Peyer's patch (tissue), 4 donors: ENCODE measurements at regions not wholly inside any gene's neighbourhood (a gene's known extent, or its start where the extent isn't known, plus 50 kb on each side); places are given as distances from the start of the nearest gene placed in this dataset.

Experiments
- DNase-seq, 3 donors: peaks; one replicate each; pipeline ENCODE4 v3.0.0-alpha.2; 2017 to 2019
- H3K27ac ChIP-seq, 4 donors: fragments of 200-600 bp; sonication (generic); one replicate each; pipeline ENCODE4 v1.5.1; 2016 to 2019
- H3K27me3 ChIP-seq, 2 donors: fragments of 200-600 bp; sonication (generic); one replicate each; pipeline ENCODE4 v1.5.1; 2019
- H3K36me3 ChIP-seq, 3 donors: fragments of 200-600 bp; sonication (generic); one replicate each; pipeline ENCODE4 v1.5.1; 2016 to 2019
- H3K4me1 ChIP-seq, 4 donors: fragments of 200-600 bp; sonication (generic); one replicate each; pipeline ENCODE4 v1.5.1; 2016 to 2019
- H3K4me3 ChIP-seq, 4 donors: fragments of 200-600 bp; sonication (generic); 1 replicate in 3 of 4; 2 replicates in 1 of 4; pipeline ENCODE4 v1.5.1; 2016 to 2019; ENCODE audit warnings: mild to moderate bottlenecking in 1 of 4
- H3K9me3 ChIP-seq, 4 donors: fragments of 200-600 bp; sonication (generic); one replicate each; pipeline ENCODE4 v1.5.1; 2016 to 2019; ENCODE audit warnings: mild to moderate bottlenecking in 1 of 4
- CTCF ChIP-seq, 6 experiments: fragments of 450-650 bp in 4 of 6; fragments of 200-600 bp in 2 of 6; sonication (generic) in 1 of 6; IDR thresholded peaks; one replicate each; pipeline ENCODE4 v1.5.1; 2017 to 2019; ENCODE audit warnings: antibody characterized with exemption in 6 of 6, mild to moderate bottlenecking in 3 of 6, moderate library complexity in 1 of 6
- POLR2A ChIP-seq, 2 donors: fragments of 450-650 bp; IDR thresholded peaks; one replicate each; pipeline ENCODE4 v1.5.1; 2017; ENCODE audit warnings: antibody characterized with exemption in 2 of 2, mild to moderate bottlenecking in 2 of 2, moderate library complexity in 2 of 2
- small RNA-seq, 2 donors: library from RNA; depleted of rRNA; stranded (forward); fragments of <200 nt; gene quantifications; one replicate each; pipeline ENCODE3, GENCODE V24; 2016

- TF ChIP-seq POLR2A (IDR thresholded peaks at IDR 0.05): no peak
- no peak for TF ChIP-seq CTCF (IDR thresholded peaks at IDR 0.05)
- Histone ChIP-seq H3K4me1 (no peaks in the 10 kb centered on the region), H3K36me3 (no peaks in the 10 kb centered on the region), H3K27ac (no peak overlapping the region), H3K4me3 (no peak overlapping the region), H3K27me3 (no peaks in the 10 kb centered on the region), H3K9me3 (no peaks in the 10 kb centered on the region)
- no peak for DNase-seq
Measured at GRCh38 chr11:28393348-28393747, 285.2 kb downstream of the METTL15 start.

- no peaks in the 10 kb centered on the region for H3K36me3 ChIP-seq
- TF ChIP-seq POLR2A (IDR thresholded peaks at IDR 0.05): no peak
- no peak for TF ChIP-seq CTCF (IDR thresholded peaks at IDR 0.05)
- no peak for DNase-seq
- no peak overlapping the region for H3K4me3 ChIP-seq
- no peaks in the 10 kb centered on the region for H3K9me3 ChIP-seq
- H3K4me1 ChIP-seq: no peaks in the 10 kb centered on the region
- H3K27ac ChIP-seq: no peak overlapping the region
- H3K27me3 ChIP-seq: no peaks in the 10 kb centered on the region
Measured at GRCh38 chr11:28384418-28384817, 276.2 kb downstream of the METTL15 start.

- no peaks in the 10 kb centered on the region for H3K9me3 ChIP-seq
- no peak overlapping the region for H3K27ac ChIP-seq
- no peak for DNase-seq
- H3K4me3 ChIP-seq: no peak overlapping the region
- TF ChIP-seq POLR2A (IDR thresholded peaks at IDR 0.05) (no peak), CTCF (IDR thresholded peaks at IDR 0.05) (no peak)
- no peaks in the 10 kb centered on the region for H3K36me3 ChIP-seq
- no peaks in the 10 kb centered on the region for H3K4me1 ChIP-seq
- H3K27me3 ChIP-seq: no peaks in the 10 kb centered on the region
Measured at GRCh38 chr11:28383456-28383855, 275.3 kb downstream of the METTL15 start.

Small RNAs in the stretch of these regions (small RNA-seq; reads per million reads assigned to genes)
- gene MIR8068: 0 reads per million in 2 donors
- gene RN7SL240P: 0 to 0.19 reads per million in 2 donors
